Activated B cell treated with CpG ODN at 0.5 μM for 24 hours (primary cell): ENCODE measurements at regions not wholly inside any gene's neighbourhood (a gene's known extent, or its start where the extent isn't known, plus 50 kb on each side); places are given as distances from the start of the nearest gene placed in this dataset.

Experiments
- ATAC-seq: fragments of 200-7000 bp; cut with Tn5 transposase; one replicate; pipeline ENCODE4 v1.10.0; 2021; ENCODE audit warnings: low read depth, mild to moderate bottlenecking, moderate library complexity
- CTCF ChIA-PET: fragments of 350-600 bp; sonication (Branson Sonifier 250); formaldehyde crosslinking; loops from one replicate; lab custom pipeline; 2021; ENCODE audit warnings: antibody characterized with exemption; lab: Charles Lee
- POLR2A ChIA-PET: fragments of 350-600 bp; sonication (Branson Sonifier 250); formaldehyde crosslinking; loops from one replicate; lab custom pipeline; 2021; ENCODE audit warnings: antibody characterized with exemption; lab: Charles Lee
- DNase-seq: peaks from one replicate; pipeline ENCODE4 v3.0.0; 2022
- H3K27ac Mint-ChIP-seq: one replicate; pipeline ENCODE4 v1.8.0; 2020; ENCODE audit warnings: mixed read lengths
- H3K27me3 Mint-ChIP-seq: one replicate; pipeline ENCODE4 v1.8.0; 2021; ENCODE audit warnings: mixed read lengths
- H3K36me3 Mint-ChIP-seq: one replicate; pipeline ENCODE4 v1.8.0; 2021; ENCODE audit warnings: low read depth, mixed read lengths
- H3K4me1 Mint-ChIP-seq: one replicate; pipeline ENCODE4 v1.8.0; 2021; ENCODE audit warnings: mixed read lengths
- H3K4me3 Mint-ChIP-seq: one replicate; pipeline ENCODE4 v1.8.0; 2020; ENCODE audit warnings: mild to moderate bottlenecking, mixed read lengths
- H3K9me3 Mint-ChIP-seq: one replicate; pipeline ENCODE4 v1.8.0; 2020; ENCODE audit warnings: mixed read lengths
- CTCF ChIP-seq: fragments of 200-600 bp; IDR thresholded peaks from one replicate; pipeline ENCODE4 v1.8.0; 2022; ENCODE audit warnings: antibody characterized with exemption, mild to moderate bottlenecking
- intact Hi-C: fragments of 100-400 bp; cut with micrococcal nuclease; formaldehyde crosslinking; loops from one replicate; pipeline ENCODE4 v1.15.1; 2024

- H3K27me3 Mint-ChIP-seq, result peaks cover 15% of the 10 kb centered on the region
- intact Hi-C loops, result loop anchor here (1.0 kb wide), 1 partner anchor 293 kb away; no protein-coding TSS in a partner anchor
Observed at GRCh38 chr2:174697255-174697654, 67.0 kb downstream of the CHRNA1 start.

GRCh38 chr2:174694920-174695319 is 69.4 kb downstream of the CHRNA1 start:
- Mint-ChIP-seq H3K4me1 (no peaks in the 10 kb centered on the region), H3K4me3 (no peak overlapping the region), H3K27me3 (peaks cover 15% of the 10 kb centered on the region), H3K36me3 (no peaks in the 10 kb centered on the region), H3K9me3 (no peaks in the 10 kb centered on the region), H3K27ac (no peak overlapping the region)
- ChIA-PET CTCF (interaction anchor here (1.7 to 5.6 kb wide), 3 partner anchors 9 to 232 kb away, joined by 4 to 90 read pairs (median 16); no protein-coding TSS in a partner anchor), POLR2A (interaction anchor here (0.6 kb wide), 1 partner anchor 62 kb away, joined by 14 read pairs; no protein-coding TSS in a partner anchor)
- no peak for TF ChIP-seq CTCF
- DNase-seq (no peak), ATAC-seq (no peak)
- intact Hi-C loops, result no loop called here

More at GRCh38 chr2:174697255-174697654, 67.0 kb downstream of the CHRNA1 start:
- ChIA-PET CTCF (interaction anchor here (0.6 to 5.6 kb wide), 14 partner anchors 12 to 1405 kb away, joined by 3 to 90 read pairs (median 3); no protein-coding TSS in a partner anchor), POLR2A (interaction anchor here (0.6 kb wide), 1 partner anchor 204 kb away, joined by 3 read pairs; no protein-coding TSS in a partner anchor)
- H3K36me3 Mint-ChIP-seq, result no peaks in the 10 kb centered on the region
- DNase-seq (peak; percentile 29), ATAC-seq (peak; percentile 98)
- TF ChIP-seq CTCF, result no peak
- peaks cover 2% of the 10 kb centered on the region for H3K4me1 Mint-ChIP-seq
- no peak overlapping the region for H3K4me3 Mint-ChIP-seq
- no peak overlapping the region for H3K27ac Mint-ChIP-seq
- H3K9me3 Mint-ChIP-seq, result no peaks in the 10 kb centered on the region

- intact Hi-C loops, result no loop called here
- peaks cover 15% of the 10 kb centered on the region for H3K27me3 Mint-ChIP-seq
Observed at GRCh38 chr2:174694196-174694878, 69.9 kb downstream of the CHRNA1 start.

GRCh38 chr2:174693344-174693743 is 70.9 kb downstream of the CHRNA1 start:
- no peak overlapping the region for H3K27ac Mint-ChIP-seq
- H3K36me3 Mint-ChIP-seq, result no peaks in the 10 kb centered on the region
- intact Hi-C loops, result no loop called here
- no peak for DNase-seq
- no peak for ATAC-seq
- H3K4me3 Mint-ChIP-seq, result no peak overlapping the region
- H3K27me3 Mint-ChIP-seq, result peaks cover 15% of the 10 kb centered on the region
- H3K4me1 Mint-ChIP-seq, result no peaks in the 10 kb centered on the region
- TF ChIP-seq CTCF, result no peak
- CTCF ChIA-PET, result interaction anchor here (2.1 to 3.0 kb wide), 2 partner anchors 9 to 231 kb away, joined by 7 to 16 read pairs; no protein-coding TSS in a partner anchor
- no peaks in the 10 kb centered on the region for H3K9me3 Mint-ChIP-seq
- POLR2A ChIA-PET, result interaction anchor here (0.7 kb wide), 1 partner anchor 115 kb away, joined by 5 read pairs; no protein-coding TSS in a partner anchor

More at GRCh38 chr2:174694196-174694878, 69.9 kb downstream of the CHRNA1 start:
- no peaks in the 10 kb centered on the region for H3K36me3 Mint-ChIP-seq
- POLR2A ChIA-PET, result interaction anchor here (0.5 to 0.6 kb wide), 2 partner anchors 15 to 62 kb away, joined by 3 to 14 read pairs; no protein-coding TSS in a partner anchor
- no peaks in the 10 kb centered on the region for H3K9me3 Mint-ChIP-seq
- no peak overlapping the region for H3K4me3 Mint-ChIP-seq
- CTCF ChIA-PET, result interaction anchor here (1.7 to 3.0 kb wide), 2 partner anchors 91 to 232 kb away, joined by 4 to 16 read pairs; no protein-coding TSS in a partner anchor
- ATAC-seq (no peak), DNase-seq (no peak)
- no peaks in the 10 kb centered on the region for H3K4me1 Mint-ChIP-seq
- TF ChIP-seq CTCF, result no peak
- no peak overlapping the region for H3K27ac Mint-ChIP-seq
